ENCODE measurements at regions not wholly inside any gene's neighbourhood (a gene's known extent, or its start where the extent isn't known, plus 50 kb on each side); places are given as distances from the start of the nearest gene placed in this dataset.
A peak's percentile ranks its signal among the peaks of the same experiment; 100 is the strongest.

- H3K36me3 Mint-ChIP-seq: no peaks in the 10 kb centered on the region
- H3K4me1 Mint-ChIP-seq: peaks cover 4 to 7% of the 10 kb centered on the region in 2 donors
- no peak overlapping the region for H3K4me3 Mint-ChIP-seq
- no peaks in the 10 kb centered on the region for H3K9me3 Mint-ChIP-seq
- H3K27me3 Mint-ChIP-seq: no peaks in the 10 kb centered on the region
- ATAC-seq (replicated peaks) (peak; percentile 19 to 23), DNase-seq (no peak)
- no peak overlapping the region for H3K27ac Mint-ChIP-seq
These were observed 128.6 kb upstream of the ELL2 start for GRCh38 chr5:96090215-96090614.

GRCh38 chr5:96088706-96089498 is 127.3 kb upstream of the ELL2 start:
- no peaks in the 10 kb centered on the region for H3K36me3 Mint-ChIP-seq
- DNase-seq (no peak), ATAC-seq (replicated peaks) (no peak)
- H3K9me3 Mint-ChIP-seq: no peaks in the 10 kb centered on the region
- H3K4me3 Mint-ChIP-seq: no peak overlapping the region
- no peak overlapping the region for H3K27ac Mint-ChIP-seq
- peaks cover 6 to 7% of the 10 kb centered on the region in 2 donors for H3K4me1 Mint-ChIP-seq
- H3K27me3 Mint-ChIP-seq: peaks cover 6 to 7% of the 10 kb centered on the region in 2 donors

- no peaks in the 10 kb centered on the region for H3K36me3 Mint-ChIP-seq
- no peak overlapping the region for H3K27ac Mint-ChIP-seq
- ATAC-seq (replicated peaks) (no peak), DNase-seq (no peak)
- peaks cover 6 to 7% of the 10 kb centered on the region in 2 donors for H3K4me1 Mint-ChIP-seq
- H3K9me3 Mint-ChIP-seq: no peaks in the 10 kb centered on the region
- H3K27me3 Mint-ChIP-seq: peaks cover 6 to 7% of the 10 kb centered on the region in 2 donors
- no peak overlapping the region for H3K4me3 Mint-ChIP-seq
These were observed 126.3 kb upstream of the ELL2 start for GRCh38 chr5:96087939-96088338.

GRCh38 chr5:96084874-96085506 is 123.3 kb upstream of the ELL2 start:
- peaks cover 0 to 2% of the 10 kb centered on the region in 2 donors for H3K4me1 Mint-ChIP-seq
- no peak overlapping the region for H3K27ac Mint-ChIP-seq
- H3K9me3 Mint-ChIP-seq: no peaks in the 10 kb centered on the region
- H3K4me3 Mint-ChIP-seq: no peak overlapping the region
- ATAC-seq (replicated peaks) (no peak), DNase-seq (no peak)
- H3K36me3 Mint-ChIP-seq: no peaks in the 10 kb centered on the region
- H3K27me3 Mint-ChIP-seq: peaks cover 11 to 13% of the 10 kb centered on the region in 2 donors

- Mint-ChIP-seq H3K4me3 (no peak overlapping the region), H3K4me1 (peaks cover 0 to 4% of the 10 kb centered on the region in 2 donors), H3K27ac (no peak overlapping the region), H3K27me3 (peaks cover 11 to 13% of the 10 kb centered on the region in 2 donors), H3K9me3 (no peaks in the 10 kb centered on the region), H3K36me3 (no peaks in the 10 kb centered on the region)
- ATAC-seq (replicated peaks): peak; percentile 60 to 64
- no peak for DNase-seq
These were observed 121.8 kb upstream of the ELL2 start for GRCh38 chr5:96083361-96083881.

- H3K27ac Mint-ChIP-seq: no peak overlapping the region
- peaks cover 16 to 17% of the 10 kb centered on the region in 2 donors for H3K27me3 Mint-ChIP-seq
- DNase-seq: no peak
- H3K4me1 Mint-ChIP-seq: peaks cover 0 to 4% of the 10 kb centered on the region in 2 donors
- H3K9me3 Mint-ChIP-seq: no peaks in the 10 kb centered on the region
- no peak for ATAC-seq (replicated peaks)
- H3K36me3 Mint-ChIP-seq: no peaks in the 10 kb centered on the region
- no peak overlapping the region for H3K4me3 Mint-ChIP-seq
These were observed 119.7 kb upstream of the ELL2 start for GRCh38 chr5:96081276-96081858.

- H3K4me3 Mint-ChIP-seq: no peak overlapping the region
- peaks cover 0 to 4% of the 10 kb centered on the region in 2 donors for H3K4me1 Mint-ChIP-seq
- no peak for ATAC-seq (replicated peaks)
- H3K27me3 Mint-ChIP-seq: peaks cover 16 to 17% of the 10 kb centered on the region in 2 donors
- no peak for DNase-seq
- H3K27ac Mint-ChIP-seq: no peak overlapping the region
- H3K36me3 Mint-ChIP-seq: no peaks in the 10 kb centered on the region
- H3K9me3 Mint-ChIP-seq: no peaks in the 10 kb centered on the region
These were observed 118.9 kb upstream of the ELL2 start for GRCh38 chr5:96080557-96080956.

GRCh38 chr5:96079962-96080361 is 118.3 kb upstream of the ELL2 start:
- no peak overlapping the region for H3K4me3 Mint-ChIP-seq
- H3K27me3 Mint-ChIP-seq: peaks cover 16 to 17% of the 10 kb centered on the region in 2 donors
- no peaks in the 10 kb centered on the region for H3K9me3 Mint-ChIP-seq
- H3K27ac Mint-ChIP-seq: no peak overlapping the region
- H3K36me3 Mint-ChIP-seq: no peaks in the 10 kb centered on the region
- no peak for DNase-seq
- no peak for ATAC-seq (replicated peaks)
- peaks cover 0 to 4% of the 10 kb centered on the region in 2 donors for H3K4me1 Mint-ChIP-seq

- Mint-ChIP-seq H3K9me3 (no peaks in the 10 kb centered on the region), H3K27ac (no peak overlapping the region), H3K4me3 (no peak overlapping the region), H3K36me3 (no peaks in the 10 kb centered on the region), H3K4me1 (peaks cover 0 to 2% of the 10 kb centered on the region in 2 donors), H3K27me3 (peaks cover 10 to 12% of the 10 kb centered on the region in 2 donors)
- ATAC-seq (replicated peaks) (peak in 1 of 2 donors; percentile 63), DNase-seq (no peak)
These were observed 117.4 kb upstream of the ELL2 start for GRCh38 chr5:96079075-96079474.

GRCh38 chr5:96076451-96076850 is 114.8 kb upstream of the ELL2 start:
- peaks cover 0 to 2% of the 10 kb centered on the region in 2 donors for H3K4me1 Mint-ChIP-seq
- no peaks in the 10 kb centered on the region for H3K36me3 Mint-ChIP-seq
- no peaks in the 10 kb centered on the region for H3K9me3 Mint-ChIP-seq
- H3K27ac Mint-ChIP-seq: no peak overlapping the region
- peaks cover 9 to 11% of the 10 kb centered on the region in 2 donors for H3K27me3 Mint-ChIP-seq
- DNase-seq (no peak), ATAC-seq (replicated peaks) (no peak)
- H3K4me3 Mint-ChIP-seq: no peak overlapping the region

GRCh38 chr5:96075579-96076289 is 114.1 kb upstream of the ELL2 start:
- H3K4me1 Mint-ChIP-seq: peaks cover 0 to 2% of the 10 kb centered on the region in 2 donors

GRCh38 chr5:96074870-96075269 is 113.2 kb upstream of the ELL2 start:
- Mint-ChIP-seq H3K4me3 (no peak overlapping the region), H3K27ac (no peak overlapping the region)
- ATAC-seq (replicated peaks): no peak

More at GRCh38 chr5:96075579-96076289, 114.1 kb upstream of the ELL2 start:
- H3K36me3 Mint-ChIP-seq: no peaks in the 10 kb centered on the region
- no peak for DNase-seq
- H3K27ac Mint-ChIP-seq: no peak overlapping the region
- H3K9me3 Mint-ChIP-seq: no peaks in the 10 kb centered on the region
- no peak overlapping the region for H3K4me3 Mint-ChIP-seq
- ATAC-seq (replicated peaks): no peak
- H3K27me3 Mint-ChIP-seq: peaks cover 4 to 6% of the 10 kb centered on the region in 2 donors

GRCh38 chr5:96074460-96074859 is 112.8 kb upstream of the ELL2 start:
- Mint-ChIP-seq H3K27ac (no peak overlapping the region), H3K4me3 (no peak overlapping the region), H3K9me3 (no peaks in the 10 kb centered on the region), H3K4me1 (peaks cover 0 to 3% of the 10 kb centered on the region in 2 donors), H3K36me3 (no peaks in the 10 kb centered on the region), H3K27me3 (peaks cover 4 to 6% of the 10 kb centered on the region in 2 donors)
- ATAC-seq (replicated peaks) (no peak), DNase-seq (no peak)

More at GRCh38 chr5:96074870-96075269, 113.2 kb upstream of the ELL2 start:
- Mint-ChIP-seq H3K36me3 (no peaks in the 10 kb centered on the region), H3K9me3 (no peaks in the 10 kb centered on the region), H3K4me1 (peaks cover 0 to 3% of the 10 kb centered on the region in 2 donors), H3K27me3 (peaks cover 4 to 6% of the 10 kb centered on the region in 2 donors)
- DNase-seq: no peak

GRCh38 chr5:96072791-96073165 is 111.1 kb upstream of the ELL2 start:
- Mint-ChIP-seq H3K4me3 (no peak overlapping the region), H3K27ac (no peak overlapping the region), H3K36me3 (no peaks in the 10 kb centered on the region), H3K4me1 (peaks cover 3% of the 10 kb centered on the region in 2 donors), H3K9me3 (no peaks in the 10 kb centered on the region), H3K27me3 (peaks cover 4 to 5% of the 10 kb centered on the region in 2 donors)
- DNase-seq (no peak), ATAC-seq (replicated peaks) (no peak)

All from stimulated activated naive B cell treated with anti-CD40 and anti-IgM and Interleukin-4, amounts not matched to agents 10 μg/mL and 1 μg/mL and 100 μg/mL, for 72 hours (primary cell).